HCT116 (cell line): ENCODE measurements at regions not wholly inside any gene's neighbourhood (a gene's known extent, or its start where the extent isn't known, plus 50 kb on each side); places are given as distances from the start of the nearest gene placed in this dataset.

Experiments used
- ATAC-seq: fragments of 200-7000 bp; cut with Tn5 transposase; 2 replicates; pipeline ENCODE4 v1.9.1; 2020; ENCODE audit warnings: mild to moderate bottlenecking, moderate library complexity
- BruUV-seq: library from RNA; stranded (reverse); fragments of 400-500 nt; replicated peaks from 2 replicates; lab custom pipeline; 2021; lab: Mats Ljungman, UMichigan
- CTCF ChIA-PET: fragments of 300-600 bp; sonication (Branson Sonifier 250); formaldehyde crosslinking; loops from one replicate; lab custom pipeline; 2021; ENCODE audit warnings: antibody characterized with exemption; lab: Charles Lee
- POLR2A ChIA-PET: fragments of 300-600, 350-600 bp; sonication (Branson Sonifier 250); formaldehyde crosslinking; loops from one replicate; lab custom pipeline; 2021; ENCODE audit warnings: antibody characterized with exemption; lab: Charles Lee
- RAD21 ChIA-PET, 2 experiments: fragments of 300-600 bp; sonication (Branson Sonifier 250); formaldehyde crosslinking; loops; one replicate each; lab custom pipeline; 2023; ENCODE audit warnings: low total read pairs in 2 of 2; ENCODE audit not compliant: uncharacterized antibody in 2 of 2, unreplicated experiment in 2 of 2, low non-redundant PET in 1 of 2; lab: Charles Lee
- DNase-seq: peaks from one replicate; pipeline ENCODE4 v3.0.0-alpha.2; 2010; ENCODE audit warnings: low read depth, low spot score
- H2AFZ ChIP-seq: fragments of 200-600 bp; shearing (Covaris generic), sonication (generic); 2 replicates; pipeline ENCODE4 v1.6.1; 2017; ENCODE audit warnings: low read depth, mixed run types, mixed read lengths, antibody characterized with exemption, low read length; ENCODE audit not compliant: poor library complexity, severe bottlenecking
- H3K27ac ChIP-seq: 2 replicates; pipeline ENCODE4 v1.5.1; 2012; ENCODE audit warnings: low read depth, low read length
- H3K27me3 ChIP-seq: fragments of 200-600 bp; sonication (generic); 2 replicates; pipeline ENCODE4 v1.6.1; 2016; ENCODE audit warnings: mixed run types, low read length, mixed read lengths; ENCODE audit not compliant: insufficient read depth
- H3K36me3 ChIP-seq, 2 experiments: fragments of 200-500 bp in 1 of 2; fragments of 200-600 bp in 1 of 2; sonication (Bioruptor generic) in 1 of 2; sonication (generic) in 1 of 2; 2 replicates each; pipeline versions ENCODE4 v1.5.1 to v1.6.1; 2014 to 2016; ENCODE audit warnings: low read length in 2 of 2, inconsistent platforms in 1 of 2, mixed read lengths in 1 of 2, mixed run types in 1 of 2; ENCODE audit not compliant: insufficient read depth in 2 of 2, control insufficient read depth in 1 of 2
- H3K4me1 ChIP-seq, 2 experiments: fragments of 200-600 bp in 1 of 2; sonication (generic) in 1 of 2; 2 replicates each; pipeline versions ENCODE4 v1.5.1 to v1.6.1; 2012 to 2017; ENCODE audit warnings: low read length in 2 of 2, inconsistent platforms in 1 of 2, mild to moderate bottlenecking in 1 of 2, mixed read lengths in 1 of 2, mixed run types in 1 of 2, moderate library complexity in 1 of 2; ENCODE audit not compliant: insufficient read depth in 2 of 2, control insufficient read depth in 1 of 2
- H3K4me2 ChIP-seq: fragments of 200-600 bp; sonication (generic); 2 replicates; pipeline ENCODE4 v1.6.1; 2017; ENCODE audit warnings: mixed run types, low read length, mixed read lengths
- H3K4me3 ChIP-seq, 2 experiments: fragments of 200-600 bp in 1 of 2; sonication (generic) in 1 of 2; replicated peaks in 1 of 2; 2 replicates each; pipeline ENCODE4 v1.5.1; 2011 to 2016; ENCODE audit warnings: low read length in 2 of 2, control low read depth in 1 of 2, low read depth in 1 of 2, mild to moderate bottlenecking in 1 of 2, mixed read lengths in 1 of 2, mixed run types in 1 of 2
- H3K79me2 ChIP-seq: fragments of 200-600 bp; sonication (generic); 2 replicates; pipeline ENCODE4 v1.6.1; 2017; ENCODE audit warnings: mild to moderate bottlenecking, mixed run types, low read length, moderate library complexity, mixed read lengths; ENCODE audit not compliant: insufficient read depth
- H3K9ac ChIP-seq: fragments of 200-600 bp; sonication (generic); 2 replicates; pipeline ENCODE4 v1.6.1; 2016; ENCODE audit warnings: low read length, mixed read lengths
- H3K9me2 ChIP-seq: fragments of 200-600 bp; sonication (generic), shearing (Covaris generic); 2 replicates; pipeline ENCODE4 v1.6.1; 2017; ENCODE audit warnings: mixed run types, mild to moderate bottlenecking, moderate library complexity; ENCODE audit not compliant: insufficient read depth
- H3K9me3 ChIP-seq, 2 experiments: fragments of 200-500 bp in 1 of 2; fragments of 200-600 bp in 1 of 2; sonication (Bioruptor generic) in 1 of 2; sonication (generic) in 1 of 2; 2 replicates each; pipeline ENCODE4 v1.6.1; 2014 to 2017; ENCODE audit warnings: low read length in 2 of 2, mixed read lengths in 2 of 2, inconsistent platforms in 1 of 2, low read depth in 1 of 2, mild to moderate bottlenecking in 1 of 2, mixed run types in 1 of 2, moderate library complexity in 1 of 2; ENCODE audit not compliant: control insufficient read depth in 1 of 2, insufficient read depth in 1 of 2
- H4K20me1 ChIP-seq: fragments of 200-600 bp; sonication (generic), shearing (Covaris generic); 2 replicates; pipeline ENCODE4 v1.6.1; 2017; ENCODE audit warnings: mixed run types, mild to moderate bottlenecking, moderate library complexity; ENCODE audit not compliant: insufficient read depth
- CEBPB ChIP-seq: IDR thresholded peaks from 2 replicates; pipeline ENCODE4 v1.6.1; 2012; ENCODE audit warnings: low read depth
- EGR1 ChIP-seq: IDR thresholded peaks from 2 replicates; pipeline ENCODE4 v1.6.1; 2012; ENCODE audit warnings: low read depth
- FOSL1 ChIP-seq: IDR thresholded peaks from 2 replicates; pipeline ENCODE4 v1.6.1; 2012; ENCODE audit warnings: low read depth
- POLR2AphosphoS5 ChIP-seq: IDR thresholded peaks from 2 replicates; pipeline ENCODE4 v1.6.1; 2011; ENCODE audit warnings: mild to moderate bottlenecking, low read depth, low read length, moderate library complexity
- SIN3A ChIP-seq: IDR thresholded peaks from 2 replicates; pipeline ENCODE4 v1.6.1; 2012; ENCODE audit warnings: low read depth
- SRF ChIP-seq: IDR thresholded peaks from 2 replicates; pipeline ENCODE4 v1.6.1; 2012; ENCODE audit warnings: low read depth
- TCF7L2 ChIP-seq: IDR thresholded peaks from 2 replicates; pipeline ENCODE4 v1.7.0; 2011; ENCODE audit warnings: borderline replicate concordance, inconsistent platforms; ENCODE audit not compliant: insufficient read depth, insufficient read length; ENCODE audit errors: extremely low read depth
- ZFX ChIP-seq: fragments of 450-650 bp; IDR thresholded peaks from 2 replicates; pipeline ENCODE4 v1.6.1; 2017
- ZNF274 ChIP-seq: fragments of 200-500 bp; sonication (Bioruptor generic); IDR thresholded peaks from 2 replicates; pipeline ENCODE4 v1.6.1; 2014; ENCODE audit warnings: mild to moderate bottlenecking, low read depth, low read length, inconsistent platforms
- intact Hi-C: fragments of 100-400 bp; cut with micrococcal nuclease; formaldehyde crosslinking; loops from 2 replicates; pipeline ENCODE4 v1.10.0; 2022
- TF ChIP-seq, protein P1 (sequence below): IDR thresholded peaks from 2 replicates; pipeline ENCODE4 v1.6.1; 2011; ENCODE audit warnings: mild to moderate bottlenecking, low read length, moderate library complexity; ENCODE audit not compliant: insufficient replicate concordance; ENCODE audit errors: extremely low read depth
- TF ChIP-seq, protein P2 (sequence below): IDR thresholded peaks from 2 replicates; pipeline ENCODE4 v1.6.1; 2012
- TF ChIP-seq, protein P3 (sequence below): IDR thresholded peaks from 2 replicates; pipeline ENCODE4 v1.6.1; 2012; ENCODE audit warnings: low read depth

DNA sequence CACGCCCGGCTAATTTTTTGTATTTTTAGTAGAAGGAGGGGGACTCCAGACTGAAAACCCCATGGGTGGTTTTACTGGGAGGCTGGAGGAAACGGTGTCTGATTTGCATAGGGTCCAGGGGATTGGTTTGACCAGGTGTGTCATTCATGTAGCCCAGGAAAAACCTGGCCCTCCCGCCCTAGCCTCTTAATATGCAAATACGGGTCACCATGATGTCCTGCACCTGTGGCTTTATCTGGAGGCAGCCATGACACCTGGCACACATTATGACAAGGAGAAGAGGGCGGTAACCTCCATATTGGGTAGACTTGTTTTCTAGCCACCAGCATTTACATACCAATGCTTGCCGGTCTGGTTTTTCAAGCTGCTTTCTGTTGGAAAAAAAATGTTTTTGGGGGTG lies 68.0 kb downstream of the TRIL start:
- BruUV-seq, result no TSS peak
- ATAC-seq (no peak), DNase-seq (no peak)
- H4K20me1 ChIP-seq, result no peaks in the 10 kb centered on the region
- H3K9me2 ChIP-seq, result no peaks in the 10 kb centered on the region
- ChIA-PET CTCF (no interaction called here), POLR2A (no interaction called here), RAD21 (interaction anchor here in 1 of 2 experiments (0.6 kb wide), 1 partner anchor 1088 kb away, joined by 3 read pairs; no protein-coding TSS in a partner anchor)
- no peak overlapping the region for H3K4me2 ChIP-seq
- no peak overlapping the region for H2AFZ ChIP-seq
- H3K27ac ChIP-seq, result no peak overlapping the region
- no peak for TF ChIP-seq POLR2AphosphoS5
- TF ChIP-seq, protein P1, sequence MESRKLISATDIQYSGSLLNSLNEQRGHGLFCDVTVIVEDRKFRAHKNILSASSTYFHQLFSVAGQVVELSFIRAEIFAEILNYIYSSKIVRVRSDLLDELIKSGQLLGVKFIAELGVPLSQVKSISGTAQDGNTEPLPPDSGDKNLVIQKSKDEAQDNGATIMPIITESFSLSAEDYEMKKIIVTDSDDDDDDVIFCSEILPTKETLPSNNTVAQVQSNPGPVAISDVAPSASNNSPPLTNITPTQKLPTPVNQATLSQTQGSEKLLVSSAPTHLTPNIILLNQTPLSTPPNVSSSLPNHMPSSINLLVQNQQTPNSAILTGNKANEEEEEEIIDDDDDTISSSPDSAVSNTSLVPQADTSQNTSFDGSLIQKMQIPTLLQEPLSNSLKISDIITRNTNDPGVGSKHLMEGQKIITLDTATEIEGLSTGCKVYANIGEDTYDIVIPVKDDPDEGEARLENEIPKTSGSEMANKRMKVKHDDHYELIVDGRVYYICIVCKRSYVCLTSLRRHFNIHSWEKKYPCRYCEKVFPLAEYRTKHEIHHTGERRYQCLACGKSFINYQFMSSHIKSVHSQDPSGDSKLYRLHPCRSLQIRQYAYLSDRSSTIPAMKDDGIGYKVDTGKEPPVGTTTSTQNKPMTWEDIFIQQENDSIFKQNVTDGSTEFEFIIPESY, result no peak
- no peak for TF ChIP-seq EGR1
- TF ChIP-seq TCF7L2, result no peak
- no peak for TF ChIP-seq FOSL1
- no peak for TF ChIP-seq ZNF274
- no peak for TF ChIP-seq CEBPB
- TF ChIP-seq, protein P2, sequence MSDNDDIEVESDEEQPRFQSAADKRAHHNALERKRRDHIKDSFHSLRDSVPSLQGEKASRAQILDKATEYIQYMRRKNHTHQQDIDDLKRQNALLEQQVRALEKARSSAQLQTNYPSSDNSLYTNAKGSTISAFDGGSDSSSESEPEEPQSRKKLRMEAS, result no peak
- TF ChIP-seq SRF, result no peak
- TF ChIP-seq ZFX, result no peak
- TF ChIP-seq SIN3A, result no peak
- TF ChIP-seq, protein P3, sequence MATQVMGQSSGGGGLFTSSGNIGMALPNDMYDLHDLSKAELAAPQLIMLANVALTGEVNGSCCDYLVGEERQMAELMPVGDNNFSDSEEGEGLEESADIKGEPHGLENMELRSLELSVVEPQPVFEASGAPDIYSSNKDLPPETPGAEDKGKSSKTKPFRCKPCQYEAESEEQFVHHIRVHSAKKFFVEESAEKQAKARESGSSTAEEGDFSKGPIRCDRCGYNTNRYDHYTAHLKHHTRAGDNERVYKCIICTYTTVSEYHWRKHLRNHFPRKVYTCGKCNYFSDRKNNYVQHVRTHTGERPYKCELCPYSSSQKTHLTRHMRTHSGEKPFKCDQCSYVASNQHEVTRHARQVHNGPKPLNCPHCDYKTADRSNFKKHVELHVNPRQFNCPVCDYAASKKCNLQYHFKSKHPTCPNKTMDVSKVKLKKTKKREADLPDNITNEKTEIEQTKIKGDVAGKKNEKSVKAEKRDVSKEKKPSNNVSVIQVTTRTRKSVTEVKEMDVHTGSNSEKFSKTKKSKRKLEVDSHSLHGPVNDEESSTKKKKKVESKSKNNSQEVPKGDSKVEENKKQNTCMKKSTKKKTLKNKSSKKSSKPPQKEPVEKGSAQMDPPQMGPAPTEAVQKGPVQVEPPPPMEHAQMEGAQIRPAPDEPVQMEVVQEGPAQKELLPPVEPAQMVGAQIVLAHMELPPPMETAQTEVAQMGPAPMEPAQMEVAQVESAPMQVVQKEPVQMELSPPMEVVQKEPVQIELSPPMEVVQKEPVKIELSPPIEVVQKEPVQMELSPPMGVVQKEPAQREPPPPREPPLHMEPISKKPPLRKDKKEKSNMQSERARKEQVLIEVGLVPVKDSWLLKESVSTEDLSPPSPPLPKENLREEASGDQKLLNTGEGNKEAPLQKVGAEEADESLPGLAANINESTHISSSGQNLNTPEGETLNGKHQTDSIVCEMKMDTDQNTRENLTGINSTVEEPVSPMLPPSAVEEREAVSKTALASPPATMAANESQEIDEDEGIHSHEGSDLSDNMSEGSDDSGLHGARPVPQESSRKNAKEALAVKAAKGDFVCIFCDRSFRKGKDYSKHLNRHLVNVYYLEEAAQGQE, result no peak
- H3K27me3 ChIP-seq, result no peaks in the 10 kb centered on the region
- H3K4me1 ChIP-seq, result no peaks in the 10 kb centered on the region
- no peak overlapping the region for H3K4me3 ChIP-seq
- H3K9me3 ChIP-seq, result no peaks in the 10 kb centered on the region
- no peak overlapping the region for H3K9ac ChIP-seq
- no peaks in the 10 kb centered on the region for H3K79me2 ChIP-seq
- no peaks in the 10 kb centered on the region for H3K36me3 ChIP-seq
- intact Hi-C loops, result no loop called here
